ENCODE measurements at regions not wholly inside any gene's neighbourhood (a gene's known extent, or its start where the extent isn't known, plus 50 kb on each side); places are given as distances from the start of the nearest gene placed in this dataset.

DNA sequence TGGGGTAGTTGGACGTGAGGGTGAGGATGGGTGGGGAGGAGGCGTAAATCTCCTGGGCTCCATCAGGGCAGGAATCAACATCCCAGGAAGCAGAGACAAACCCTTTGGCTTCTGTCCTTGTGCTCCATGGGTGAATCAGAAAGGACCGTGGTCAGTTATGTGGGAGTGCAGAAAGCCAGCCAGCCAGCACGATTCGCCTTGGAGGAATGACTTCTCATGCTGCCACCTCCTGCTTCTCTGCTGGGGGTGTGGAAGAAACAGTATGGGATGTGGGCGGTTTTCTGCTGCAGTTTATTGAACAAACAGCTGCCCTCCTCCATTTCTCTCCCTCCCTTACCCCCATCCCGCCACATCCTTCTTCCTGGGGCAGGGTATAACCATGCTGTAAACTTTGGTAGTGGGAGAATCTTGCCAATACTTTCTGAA is 214.5 kb downstream of the SOX4 start:
- Histone ChIP-seq H3K9ac (no peak overlapping the region), H3K4me3 (ENCODE audit: low read depth, low read length) (no peak overlapping the region), H3K27ac (no peak overlapping the region)

DNA sequence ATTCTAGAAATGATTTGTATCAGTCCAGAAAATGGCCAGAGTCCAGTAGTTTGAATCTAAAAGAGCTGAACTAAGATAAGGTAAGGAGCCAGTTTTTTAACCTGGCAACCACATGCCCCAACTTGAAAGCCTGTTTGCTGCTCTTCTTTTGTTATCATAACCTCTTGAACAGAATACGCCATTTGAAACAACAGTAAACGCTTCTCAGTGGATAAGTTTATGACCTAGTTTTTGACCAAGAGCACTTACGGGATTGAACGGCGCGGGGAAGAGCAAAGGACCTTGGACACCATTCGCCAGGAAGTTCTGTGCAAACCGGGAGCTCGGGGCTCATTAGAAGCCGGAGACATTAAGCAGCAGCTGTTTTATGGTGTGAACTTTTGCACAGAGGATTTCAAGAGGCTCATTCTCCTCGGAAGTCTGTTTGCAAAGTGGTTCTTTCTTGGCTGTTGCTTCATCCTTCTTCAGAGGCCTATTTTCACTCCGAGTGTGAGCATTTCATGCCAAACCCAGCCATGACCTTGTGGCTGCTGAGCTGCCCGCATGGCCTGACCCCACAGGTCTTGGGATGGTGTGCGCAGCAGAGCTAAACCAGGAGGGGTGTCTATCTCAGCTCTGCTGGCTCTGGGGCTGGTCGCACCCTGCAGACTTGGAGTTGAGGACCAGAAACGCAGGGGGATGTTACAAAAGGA is 215.1 kb downstream of the SOX4 start:
- H2AFZ ChIP-seq: no peak overlapping the region
- H3K9ac ChIP-seq: no peak overlapping the region
- H3K36me3 ChIP-seq (ENCODE audit: control insufficient read depth, insufficient read depth, low read length): no peaks in the 10 kb centered on the region
- H3K9me3 ChIP-seq (ENCODE audit: control insufficient read depth, low read length): no peaks in the 10 kb centered on the region
- peak overlapping the region; percentile 2 for H3K27ac ChIP-seq
- TF ChIP-seq, protein P1, sequence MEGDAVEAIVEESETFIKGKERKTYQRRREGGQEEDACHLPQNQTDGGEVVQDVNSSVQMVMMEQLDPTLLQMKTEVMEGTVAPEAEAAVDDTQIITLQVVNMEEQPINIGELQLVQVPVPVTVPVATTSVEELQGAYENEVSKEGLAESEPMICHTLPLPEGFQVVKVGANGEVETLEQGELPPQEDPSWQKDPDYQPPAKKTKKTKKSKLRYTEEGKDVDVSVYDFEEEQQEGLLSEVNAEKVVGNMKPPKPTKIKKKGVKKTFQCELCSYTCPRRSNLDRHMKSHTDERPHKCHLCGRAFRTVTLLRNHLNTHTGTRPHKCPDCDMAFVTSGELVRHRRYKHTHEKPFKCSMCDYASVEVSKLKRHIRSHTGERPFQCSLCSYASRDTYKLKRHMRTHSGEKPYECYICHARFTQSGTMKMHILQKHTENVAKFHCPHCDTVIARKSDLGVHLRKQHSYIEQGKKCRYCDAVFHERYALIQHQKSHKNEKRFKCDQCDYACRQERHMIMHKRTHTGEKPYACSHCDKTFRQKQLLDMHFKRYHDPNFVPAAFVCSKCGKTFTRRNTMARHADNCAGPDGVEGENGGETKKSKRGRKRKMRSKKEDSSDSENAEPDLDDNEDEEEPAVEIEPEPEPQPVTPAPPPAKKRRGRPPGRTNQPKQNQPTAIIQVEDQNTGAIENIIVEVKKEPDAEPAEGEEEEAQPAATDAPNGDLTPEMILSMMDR (IDR thresholded peaks at IDR 0.05): no peak
- H3K27me3 ChIP-seq (ENCODE audit: control insufficient read depth, insufficient read depth, low read length): no peaks in the 10 kb centered on the region
- H3K4me1 ChIP-seq: no peaks in the 10 kb centered on the region
- peak overlapping the region; percentile 28 for H3K4me2 ChIP-seq (ENCODE audit: low read length)
- H3K4me3 ChIP-seq (ENCODE audit: low read depth, low read length): no peak overlapping the region
- H3K79me2 ChIP-seq: no peaks in the 10 kb centered on the region

More for the DNA sequence above, 214.5 kb downstream of the SOX4 start:
- TF ChIP-seq, protein P1 (IDR thresholded peaks at IDR 0.05): no peak
- Histone ChIP-seq H2AFZ (no peak overlapping the region), H3K27me3 (ENCODE audit: control insufficient read depth, insufficient read depth, low read length) (no peaks in the 10 kb centered on the region), H3K9me3 (ENCODE audit: control insufficient read depth, low read length) (no peaks in the 10 kb centered on the region), H3K4me1 (no peaks in the 10 kb centered on the region), H3K79me2 (no peaks in the 10 kb centered on the region), H3K36me3 (ENCODE audit: control insufficient read depth, insufficient read depth, low read length) (no peaks in the 10 kb centered on the region), H3K4me2 (ENCODE audit: low read length) (no peak overlapping the region)

DNA sequence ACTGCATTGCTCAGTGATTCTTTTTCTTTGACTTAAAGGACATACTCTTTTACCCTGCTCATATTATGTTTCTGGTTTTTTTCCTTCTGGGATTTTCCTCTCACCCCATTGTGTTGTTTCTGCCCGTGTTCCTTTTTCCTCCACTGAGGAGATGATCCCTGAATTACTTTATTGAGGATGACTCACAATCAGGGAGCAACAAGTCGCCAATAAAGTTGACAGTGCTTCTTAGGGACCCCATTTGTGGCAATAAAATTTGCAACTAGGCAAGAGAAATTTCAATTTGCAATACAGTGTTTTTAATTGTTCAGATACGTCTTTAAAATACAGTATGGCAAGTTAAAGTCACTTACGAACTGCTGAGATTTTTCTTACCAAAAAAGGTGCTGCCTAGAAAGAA is 217.9 kb downstream of the SOX4 start:
- Histone ChIP-seq H3K79me2 (no peaks in the 10 kb centered on the region), H3K27ac (no peak overlapping the region), H3K9me3 (ENCODE audit: control insufficient read depth, low read length) (no peaks in the 10 kb centered on the region), H3K36me3 (ENCODE audit: control insufficient read depth, insufficient read depth, low read length) (no peaks in the 10 kb centered on the region), H3K4me2 (ENCODE audit: low read length) (no peak overlapping the region), H2AFZ (no peak overlapping the region), H3K4me3 (ENCODE audit: low read depth, low read length) (no peak overlapping the region), H3K9ac (no peak overlapping the region), H3K27me3 (ENCODE audit: control insufficient read depth, insufficient read depth, low read length) (no peaks in the 10 kb centered on the region), H3K4me1 (no peaks in the 10 kb centered on the region)
- TF ChIP-seq, protein P1 (IDR thresholded peaks at IDR 0.05): no peak

DNA sequence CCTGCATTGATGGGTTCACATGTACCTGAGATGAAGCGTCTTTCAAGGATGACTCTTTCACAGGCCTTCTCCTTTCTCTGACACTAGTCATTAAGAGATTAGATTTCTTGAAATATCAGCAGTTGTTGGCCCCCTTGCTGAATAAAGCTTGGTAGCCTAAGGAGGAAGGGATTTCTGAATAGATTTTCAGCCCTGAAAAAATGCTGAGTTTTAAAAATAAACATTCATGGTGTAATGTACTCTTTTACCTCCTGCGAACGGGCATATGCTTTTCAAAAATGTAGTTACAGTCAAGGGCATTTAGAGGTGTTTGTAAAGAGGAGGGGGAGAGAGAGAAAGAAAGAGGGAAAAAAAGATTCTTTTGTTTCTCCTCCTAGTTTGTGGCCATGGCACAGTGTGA is 222.7 kb downstream of the SOX4 start:
- TF ChIP-seq, protein P1 (IDR thresholded peaks at IDR 0.05): no peak
- H3K4me3 ChIP-seq (ENCODE audit: low read depth, low read length): no peak overlapping the region
- no peaks in the 10 kb centered on the region for H3K4me1 ChIP-seq
- no peaks in the 10 kb centered on the region for H3K27me3 ChIP-seq (ENCODE audit: control insufficient read depth, insufficient read depth, low read length)
- H3K27ac ChIP-seq: no peak overlapping the region
- no peak overlapping the region for H3K4me2 ChIP-seq (ENCODE audit: low read length)
- H3K9me3 ChIP-seq (ENCODE audit: control insufficient read depth, low read length): no peaks in the 10 kb centered on the region
- H2AFZ ChIP-seq: no peak overlapping the region
- no peak overlapping the region for H3K9ac ChIP-seq
- H3K36me3 ChIP-seq (ENCODE audit: control insufficient read depth, insufficient read depth, low read length): no peaks in the 10 kb centered on the region
- no peaks in the 10 kb centered on the region for H3K79me2 ChIP-seq

DNA sequence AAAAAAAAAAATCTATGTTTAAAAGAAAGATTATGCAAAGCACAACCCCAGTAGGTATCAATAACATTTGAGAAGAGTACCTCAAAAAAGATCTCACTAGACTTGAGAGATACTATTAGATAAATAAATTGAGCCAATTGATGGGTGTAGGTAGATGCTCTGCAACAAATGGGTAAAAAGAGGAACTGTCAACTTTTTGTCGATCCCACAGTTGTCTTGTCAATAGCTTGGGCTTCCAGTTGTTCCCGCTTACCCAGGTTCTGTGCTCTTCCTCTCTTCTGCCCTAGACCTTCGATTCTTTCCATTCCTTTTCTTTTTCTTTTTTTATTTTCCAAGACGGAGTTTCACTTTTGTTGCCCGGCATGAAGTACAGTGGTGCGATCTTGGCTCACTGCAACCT is 226.9 kb downstream of the SOX4 start:
- no peaks in the 10 kb centered on the region for H3K36me3 ChIP-seq (ENCODE audit: control insufficient read depth, insufficient read depth, low read length)

More for the DNA sequence above, 226.9 kb downstream of the SOX4 start:
- TF ChIP-seq, protein P1 (IDR thresholded peaks at IDR 0.05): no peak
- Histone ChIP-seq H3K4me1 (no peaks in the 10 kb centered on the region), H3K27ac (no peak overlapping the region), H2AFZ (no peak overlapping the region), H3K9me3 (ENCODE audit: control insufficient read depth, low read length) (no peaks in the 10 kb centered on the region), H3K27me3 (ENCODE audit: control insufficient read depth, insufficient read depth, low read length) (no peaks in the 10 kb centered on the region), H3K9ac (no peak overlapping the region), H3K79me2 (no peaks in the 10 kb centered on the region), H3K4me3 (ENCODE audit: low read depth, low read length) (no peak overlapping the region), H3K4me2 (ENCODE audit: low read length) (no peak overlapping the region)
